ENCODE measurements at regions not wholly inside any gene's neighbourhood (a gene's known extent, or its start where the extent isn't known, plus 50 kb on each side); places are given as distances from the start of the nearest gene placed in this dataset.

DNA sequence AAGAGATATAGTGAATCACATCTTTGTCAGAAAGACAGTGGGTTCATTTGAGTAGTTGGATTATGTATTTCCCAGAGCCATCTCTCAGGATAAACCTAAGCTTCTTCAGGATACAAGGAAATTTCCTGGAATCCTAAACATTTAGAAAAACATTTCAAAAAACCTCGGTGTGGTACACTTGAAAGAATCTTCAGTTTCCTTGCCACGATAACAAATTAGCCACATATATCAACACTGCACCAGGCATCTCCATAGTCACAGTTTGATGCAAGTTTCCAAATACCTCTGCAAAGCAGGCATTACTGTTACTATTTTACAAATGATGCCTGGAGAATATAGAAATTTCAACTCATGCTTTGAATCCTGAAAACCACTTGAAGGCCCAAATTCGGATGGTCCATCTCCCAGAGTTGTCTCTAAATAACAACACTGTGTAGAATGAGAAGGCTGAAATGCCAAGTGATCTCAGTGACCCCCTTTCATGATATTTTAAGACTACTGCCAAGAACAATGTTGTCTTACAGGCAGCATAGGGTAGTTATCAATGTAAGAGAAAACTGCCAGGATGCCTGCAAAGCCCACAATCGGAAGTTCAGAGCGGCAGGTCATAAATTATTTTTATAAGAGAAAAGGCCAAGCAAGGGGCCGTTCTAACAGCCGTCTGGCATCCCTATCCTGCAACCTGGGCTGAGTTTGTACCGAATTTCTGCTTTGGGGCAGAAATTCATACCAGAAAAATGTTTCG lies 307.9 kb downstream of the TXNL1 start:
- H3K9me3 ChIP-seq, result no peaks in the 10 kb centered on the region
- H3K36me3 ChIP-seq, result no peaks in the 10 kb centered on the region
- intact Hi-C loops (cut with DNase I), result no loop called here
- peaks cover 0 to 12% (median 3%) of the 10 kb centered on the region in 4 donors for H3K4me1 ChIP-seq
- H3K4me3 ChIP-seq, result no peak overlapping the region
- H3K27ac ChIP-seq, result no peak overlapping the region
- WGBS, 2 donors, result 36 to 45% methylated on average over 9 of the region's 9 CpGs
- TF ChIP-seq, protein P1, sequence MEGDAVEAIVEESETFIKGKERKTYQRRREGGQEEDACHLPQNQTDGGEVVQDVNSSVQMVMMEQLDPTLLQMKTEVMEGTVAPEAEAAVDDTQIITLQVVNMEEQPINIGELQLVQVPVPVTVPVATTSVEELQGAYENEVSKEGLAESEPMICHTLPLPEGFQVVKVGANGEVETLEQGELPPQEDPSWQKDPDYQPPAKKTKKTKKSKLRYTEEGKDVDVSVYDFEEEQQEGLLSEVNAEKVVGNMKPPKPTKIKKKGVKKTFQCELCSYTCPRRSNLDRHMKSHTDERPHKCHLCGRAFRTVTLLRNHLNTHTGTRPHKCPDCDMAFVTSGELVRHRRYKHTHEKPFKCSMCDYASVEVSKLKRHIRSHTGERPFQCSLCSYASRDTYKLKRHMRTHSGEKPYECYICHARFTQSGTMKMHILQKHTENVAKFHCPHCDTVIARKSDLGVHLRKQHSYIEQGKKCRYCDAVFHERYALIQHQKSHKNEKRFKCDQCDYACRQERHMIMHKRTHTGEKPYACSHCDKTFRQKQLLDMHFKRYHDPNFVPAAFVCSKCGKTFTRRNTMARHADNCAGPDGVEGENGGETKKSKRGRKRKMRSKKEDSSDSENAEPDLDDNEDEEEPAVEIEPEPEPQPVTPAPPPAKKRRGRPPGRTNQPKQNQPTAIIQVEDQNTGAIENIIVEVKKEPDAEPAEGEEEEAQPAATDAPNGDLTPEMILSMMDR (IDR thresholded peaks at IDR 0.05), result no peak
- TF ChIP-seq EP300 (IDR thresholded peaks at IDR 0.05), result no peak
- no peak for TF ChIP-seq POLR2A (IDR thresholded peaks at IDR 0.05)
- no peak for TF ChIP-seq POLR2AphosphoS5 (IDR thresholded peaks at IDR 0.05)
- DNase-seq, result no peak
- no peaks in the 10 kb centered on the region for H3K27me3 ChIP-seq

DNA sequence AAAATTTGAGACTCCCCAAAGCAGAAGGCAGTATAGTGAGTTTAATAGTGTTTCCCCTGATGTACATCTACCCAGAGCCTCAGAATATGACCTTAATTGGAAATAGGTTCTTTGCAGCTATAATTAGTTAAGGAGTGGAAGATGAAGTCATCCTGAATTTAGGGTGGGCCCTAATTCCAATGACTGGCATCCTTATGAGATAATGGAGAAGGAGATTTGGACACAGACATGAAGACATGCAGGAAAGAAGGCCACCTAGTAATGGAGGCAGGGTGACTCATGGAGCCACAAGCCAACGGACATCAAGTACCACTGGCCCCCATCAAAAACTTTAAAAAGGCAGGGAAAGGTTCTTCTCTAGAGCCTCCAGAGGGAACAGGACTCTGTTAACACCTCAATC lies 308.9 kb downstream of the TXNL1 start:
- H3K36me3 ChIP-seq, result no peaks in the 10 kb centered on the region
- intact Hi-C loops (cut with DNase I), result no loop called here
- H3K27ac ChIP-seq, result no peak overlapping the region
- H3K4me1 ChIP-seq, result peaks cover 0 to 12% (median 3%) of the 10 kb centered on the region in 4 donors
- no peak overlapping the region for H3K4me3 ChIP-seq
- H3K27me3 ChIP-seq, result no peaks in the 10 kb centered on the region
- no peak for DNase-seq
- no peaks in the 10 kb centered on the region for H3K9me3 ChIP-seq
- TF ChIP-seq EP300 (IDR thresholded peaks at IDR 0.05) (no peak), POLR2A (IDR thresholded peaks at IDR 0.05) (no peak), POLR2AphosphoS5 (IDR thresholded peaks at IDR 0.05) (no peak)
- TF ChIP-seq, protein P1 (IDR thresholded peaks at IDR 0.05), result no peak
- WGBS, 2 donors, result 75 to 91% methylated on average over 1 of the region's 1 CpG

DNA sequence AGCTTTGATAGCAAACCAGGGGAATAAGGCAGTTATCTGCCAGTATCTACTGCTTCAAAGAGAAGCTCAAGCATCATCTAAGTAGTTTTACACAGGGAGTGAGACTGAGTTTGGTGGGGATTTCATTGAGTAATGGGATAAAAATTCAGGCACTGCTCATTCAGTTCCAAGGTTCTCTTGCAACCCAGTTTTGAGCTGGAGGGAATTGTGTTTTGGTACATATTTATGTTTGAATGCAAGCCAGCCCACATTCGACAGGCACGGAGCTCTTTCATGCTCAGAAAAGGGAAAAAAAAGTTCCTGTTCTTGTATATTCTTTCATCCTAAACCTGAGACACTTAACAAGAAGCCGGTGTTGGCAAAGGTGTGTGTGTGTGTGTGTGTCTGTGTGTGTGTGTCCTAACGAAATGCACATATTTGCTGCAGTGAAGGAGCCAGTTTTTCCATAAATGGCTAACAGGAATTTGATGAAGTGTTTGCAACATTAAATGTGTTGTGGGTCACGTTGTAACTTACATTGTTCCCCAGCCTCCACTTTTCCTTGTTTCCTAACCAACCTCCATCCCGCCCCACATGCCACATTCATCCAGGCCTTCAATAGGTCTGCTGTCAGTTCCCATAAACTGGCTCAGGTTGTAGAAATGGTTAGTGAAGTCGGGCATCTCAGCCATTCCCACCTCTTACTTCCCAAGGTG lies 311.1 kb downstream of the TXNL1 start:
- Histone ChIP-seq H3K9me3 (no peaks in the 10 kb centered on the region), H3K4me1 (peaks cover 0 to 12% (median 3%) of the 10 kb centered on the region in 4 donors), H3K27me3 (no peaks in the 10 kb centered on the region), H3K27ac (no peak overlapping the region), H3K4me3 (no peak overlapping the region), H3K36me3 (no peaks in the 10 kb centered on the region)
- DNase-seq, result no peak
- TF ChIP-seq, protein P1 (IDR thresholded peaks at IDR 0.05), result no peak
- no peak for TF ChIP-seq POLR2A (IDR thresholded peaks at IDR 0.05)
- no peak for TF ChIP-seq EP300 (IDR thresholded peaks at IDR 0.05)
- TF ChIP-seq POLR2AphosphoS5 (IDR thresholded peaks at IDR 0.05), result no peak
- intact Hi-C loops (cut with DNase I), result no loop called here
- 69 to 74% methylated on average over 7 of the region's 7 CpGs for WGBS, 2 donors

DNA sequence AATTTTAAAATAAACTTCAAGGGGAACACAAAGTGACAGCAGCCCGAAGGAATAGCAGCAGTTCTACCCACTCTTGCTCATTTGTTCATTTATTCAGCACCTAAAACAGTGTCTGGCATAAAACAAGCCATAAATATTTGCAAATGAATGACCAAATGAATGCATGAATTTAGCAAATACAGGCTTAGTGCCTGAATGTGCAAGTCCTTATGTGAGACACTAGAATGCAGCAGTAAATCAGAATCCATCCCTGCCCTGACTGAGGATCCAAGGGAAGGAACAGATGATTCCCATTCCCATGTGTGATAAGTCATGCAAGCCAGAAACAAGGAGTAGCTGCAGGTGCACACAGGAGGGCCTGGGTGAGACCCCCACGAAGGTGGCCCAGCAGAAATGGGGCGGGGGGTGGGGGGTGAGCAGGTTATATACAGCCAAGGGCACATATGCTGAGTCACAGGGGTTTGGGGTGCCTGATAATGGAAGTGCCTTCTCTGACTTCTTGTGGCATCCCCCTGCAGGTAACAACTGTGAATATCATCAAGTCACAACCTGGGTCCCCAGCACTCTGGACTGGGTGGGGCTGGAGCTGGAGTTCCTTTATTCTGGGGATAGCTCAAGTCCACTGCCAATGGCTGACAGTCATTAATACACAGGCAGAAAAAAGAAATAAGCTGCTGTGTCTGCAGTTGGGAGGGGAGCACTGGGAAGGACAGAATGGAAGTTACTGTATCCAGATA lies 311.9 kb downstream of the TXNL1 start:
- intact Hi-C loops (cut with DNase I), result no loop called here
- no peak for DNase-seq
- Histone ChIP-seq H3K36me3 (no peaks in the 10 kb centered on the region), H3K4me1 (peaks cover 0 to 12% (median 3%) of the 10 kb centered on the region in 4 donors), H3K27me3 (no peaks in the 10 kb centered on the region), H3K27ac (no peak overlapping the region), H3K9me3 (no peaks in the 10 kb centered on the region), H3K4me3 (no peak overlapping the region)
- 48 to 50% methylated on average over 3 of the region's 3 CpGs for WGBS, 2 donors
- TF ChIP-seq, protein P1 (IDR thresholded peaks at IDR 0.05), result no peak
- TF ChIP-seq POLR2A (IDR thresholded peaks at IDR 0.05), result no peak
- no peak for TF ChIP-seq POLR2AphosphoS5 (IDR thresholded peaks at IDR 0.05)
- no peak for TF ChIP-seq EP300 (IDR thresholded peaks at IDR 0.05)

All from sigmoid colon (tissue), 6 donors.